Panc1 (cell line): ENCODE measurements at regions not wholly inside any gene's neighbourhood (a gene's known extent, or its start where the extent isn't known, plus 50 kb on each side); places are given as distances from the start of the nearest gene placed in this dataset.

Source experiments
- ATAC-seq: fragments of 200-7000 bp; cut with Tn5 transposase; 2 replicates; pipeline ENCODE4 v1.9.1; 2020; ENCODE audit warnings: mild to moderate bottlenecking, moderate library complexity
- BruUV-seq: library from RNA; stranded (reverse); fragments of 400-500 nt; replicated peaks from 2 replicates; lab custom pipeline; 2021; lab: Mats Ljungman, UMichigan
- CTCF ChIA-PET: fragments of 300-600 bp; sonication (Branson Sonifier 250); formaldehyde crosslinking; loops from one replicate; lab custom pipeline; 2022; ENCODE audit warnings: antibody characterized with exemption; lab: Charles Lee
- POLR2A ChIA-PET: fragments of 300-600 bp; sonication (Branson Sonifier 250); formaldehyde crosslinking; loops from one replicate; lab custom pipeline; 2022; ENCODE audit warnings: antibody characterized with exemption; lab: Charles Lee
- DNase-seq: peaks from one replicate; pipeline ENCODE4 v3.0.0-alpha.2; 2010; ENCODE audit warnings: low read depth, low spot score
- H3K27ac ChIP-seq: 2 replicates; pipeline ENCODE4 v1.5.1; 2011; ENCODE audit warnings: mild to moderate bottlenecking, low read length, inconsistent platforms
- H3K27me3 ChIP-seq: fragments of 200-500 bp; sonication (Bioruptor generic); 2 replicates; pipeline ENCODE4 v1.6.0; 2014; ENCODE audit warnings: low read length, inconsistent platforms; ENCODE audit not compliant: control insufficient read depth, insufficient read depth
- H3K36me3 ChIP-seq: fragments of 200-500 bp; sonication (Bioruptor generic); 2 replicates; pipeline ENCODE4 v1.5.1; 2014; ENCODE audit warnings: inconsistent platforms, mild to moderate bottlenecking, low read length, moderate library complexity; ENCODE audit not compliant: control insufficient read depth, insufficient read depth
- H3K4me1 ChIP-seq: 2 replicates; pipeline ENCODE4 v1.5.1; 2011; ENCODE audit warnings: inconsistent platforms, mild to moderate bottlenecking, low read length, moderate library complexity; ENCODE audit not compliant: control insufficient read depth, insufficient read depth
- H3K4me3 ChIP-seq, 2 experiments: 2 replicates each; pipeline ENCODE4 v1.5.1; 2011 to 2012; ENCODE audit warnings: low read depth in 2 of 2, low read length in 2 of 2, mild to moderate bottlenecking in 2 of 2, inconsistent platforms in 1 of 2, moderate library complexity in 1 of 2
- H3K9me3 ChIP-seq: fragments of 200-500 bp; sonication (Bioruptor generic); 2 replicates; pipeline ENCODE4 v1.5.1; 2014; ENCODE audit warnings: low read depth, mild to moderate bottlenecking, inconsistent platforms, low read length, moderate library complexity; ENCODE audit not compliant: control insufficient read depth, insufficient read depth
- CTCF ChIP-seq: fragments of 450-650 bp; IDR thresholded peaks from 2 replicates; pipeline ENCODE4 v1.5.1; 2017; ENCODE audit warnings: mild to moderate bottlenecking
- POLR2AphosphoS5 ChIP-seq: IDR thresholded peaks from 2 replicates; pipeline ENCODE4 v1.6.1; 2012; ENCODE audit warnings: mild to moderate bottlenecking, low read depth, low read length, moderate library complexity
- REST ChIP-seq, 2 experiments: IDR thresholded peaks; 2 replicates each; pipeline ENCODE4 v1.6.1; 2011 to 2012; ENCODE audit warnings: low read depth in 2 of 2, control low read depth in 1 of 2, low read length in 1 of 2, mild to moderate bottlenecking in 1 of 2, moderate library complexity in 1 of 2; ENCODE audit not compliant: insufficient read depth in 1 of 2
- SIN3A ChIP-seq: IDR thresholded peaks from 2 replicates; pipeline ENCODE4 v1.6.1; 2012; ENCODE audit warnings: low read depth, mild to moderate bottlenecking, low read length, moderate library complexity, borderline replicate concordance; ENCODE audit not compliant: insufficient read depth
- TCF7L2 ChIP-seq: IDR thresholded peaks from 2 replicates; pipeline ENCODE4 v1.6.1; 2011; ENCODE audit warnings: mild to moderate bottlenecking, low read depth, low read length, inconsistent platforms
- in situ Hi-C: cut with HindIII; loops from 2 replicates; pipeline ENCODE4 v1.10.0; 2016; ENCODE audit warnings: low sequenced_read_pairs, low pct_unique_long_range_greater_than_20kb
- intact Hi-C: fragments of 100-400 bp; cut with micrococcal nuclease; formaldehyde crosslinking; loops from one replicate; pipeline ENCODE4 v1.10.0; 2022; ENCODE audit not compliant: unreplicated experiment

GRCh38 chr6:49341869-49342268 is 121.2 kb downstream of the MMUT start:
- DNase-seq (no peak), ATAC-seq (no peak)
- ChIA-PET CTCF (no interaction called here), POLR2A (interaction anchor here (0.7 kb wide), 1 partner anchor 1297 kb away, joined by 5 read pairs; no protein-coding TSS in a partner anchor)
- Histone ChIP-seq H3K9me3 (peaks cover 4% of the 10 kb centered on the region), H3K36me3 (no peaks in the 10 kb centered on the region), H3K4me3 (no peak overlapping the region), H3K27ac (no peak overlapping the region), H3K27me3 (no peaks in the 10 kb centered on the region), H3K4me1 (no peaks in the 10 kb centered on the region)
- in situ Hi-C loops = no loop called here
- no TSS peak for BruUV-seq
- TF ChIP-seq SIN3A (no peak), REST (IDR thresholded peaks at IDR 0.05; ENCODE audit: insufficient read depth in 1 of 2, low read depth in 2 of 2, low read length in 1 of 2) (no peak), CTCF (no peak), POLR2AphosphoS5 (no peak), TCF7L2 (no peak)
- intact Hi-C loops = no loop called here

- Histone ChIP-seq H3K27ac (no peak overlapping the region), H3K4me3 (no peak overlapping the region), H3K4me1 (no peaks in the 10 kb centered on the region), H3K27me3 (no peaks in the 10 kb centered on the region), H3K9me3 (peaks cover 6% of the 10 kb centered on the region), H3K36me3 (no peaks in the 10 kb centered on the region)
- in situ Hi-C loops (no loop called here), intact Hi-C loops (no loop called here)
- POLR2A ChIA-PET = no interaction called here
- DNase-seq (no peak), ATAC-seq (no peak)
- CTCF ChIA-PET = no interaction called here
- no peak for TF ChIP-seq SIN3A
- BruUV-seq = no TSS peak
Observed at GRCh38 chr6:49339096-49339495, 124.0 kb downstream of the MMUT start.

- Histone ChIP-seq H3K36me3 (no peaks in the 10 kb centered on the region), H3K4me1 (no peaks in the 10 kb centered on the region), H3K27ac (no peak overlapping the region), H3K4me3 (no peak overlapping the region), H3K9me3 (peaks cover 6% of the 10 kb centered on the region), H3K27me3 (no peaks in the 10 kb centered on the region)
- no TSS peak for BruUV-seq
- intact Hi-C loops = no loop called here
- in situ Hi-C loops = no loop called here
- no peak for DNase-seq
- ATAC-seq = no peak
- ChIA-PET CTCF (no interaction called here), POLR2A (no interaction called here)
- no peak for TF ChIP-seq CTCF
- TF ChIP-seq TCF7L2 = no peak
- no peak for TF ChIP-seq REST (IDR thresholded peaks at IDR 0.05; ENCODE audit: insufficient read depth in 1 of 2, low read depth in 2 of 2, low read length in 1 of 2)
- no peak for TF ChIP-seq SIN3A
- TF ChIP-seq POLR2AphosphoS5 = no peak
Observed at GRCh38 chr6:49336514-49337131, 126.4 kb downstream of the MMUT start.
